NCI-H187 (cell line): ENCODE measurements at regions not wholly inside any gene's neighbourhood (a gene's known extent, or its start where the extent isn't known, plus 50 kb on each side); places are given as distances from the start of the nearest gene placed in this dataset.

Source experiments
- DNase-seq, 2 experiments: peaks; one replicate each; lab custom pipeline; 2025; lab: John Stamatoyannopoulos, UW

GRCh38 chr6:40074306-40075055 lies 140.2 kb upstream of the MOCS1 start:
- no peak for DNase-seq

- no peak for DNase-seq
Observed at GRCh38 chr6:40066372-40066771, 132.1 kb upstream of the MOCS1 start.

GRCh38 chr6:40056865-40057264 lies 122.6 kb upstream of the MOCS1 start:
- DNase-seq: no peak

- DNase-seq: no peak
Observed at GRCh38 chr6:40054602-40055001, 120.3 kb upstream of the MOCS1 start.

GRCh38 chr6:40054186-40054585 lies 119.9 kb upstream of the MOCS1 start:
- no peak for DNase-seq

- no peak for DNase-seq
Observed at GRCh38 chr6:40049128-40049527, 114.9 kb upstream of the MOCS1 start.

- DNase-seq: no peak
Observed at GRCh38 chr6:40044196-40044595, 109.9 kb upstream of the MOCS1 start.

- no peak for DNase-seq
Observed at GRCh38 chr6:40042232-40042631, 108.0 kb upstream of the MOCS1 start.

GRCh38 chr6:40039042-40039441 lies 104.8 kb upstream of the MOCS1 start:
- DNase-seq: no peak

GRCh38 chr6:40038626-40039025 lies 104.4 kb upstream of the MOCS1 start:
- DNase-seq: no peak

- DNase-seq: no peak
Observed at GRCh38 chr6:40037271-40037670, 103.0 kb upstream of the MOCS1 start.

- DNase-seq: no peak
Observed at GRCh38 chr6:40036186-40036585, 101.9 kb upstream of the MOCS1 start.

GRCh38 chr6:40028449-40028848 lies 94.2 kb upstream of the MOCS1 start:
- no peak for DNase-seq

GRCh38 chr6:40022867-40023266 lies 88.6 kb upstream of the MOCS1 start:
- DNase-seq: no peak

GRCh38 chr6:40020166-40020565 lies 85.9 kb upstream of the MOCS1 start:
- DNase-seq: no peak

- no peak for DNase-seq
Observed at GRCh38 chr6:40015530-40015929, 81.3 kb upstream of the MOCS1 start.

- no peak for DNase-seq
Observed at GRCh38 chr6:40011844-40012243, 77.6 kb upstream of the MOCS1 start.

- no peak for DNase-seq
Observed at GRCh38 chr6:40000964-40001515, 66.8 kb upstream of the MOCS1 start.

GRCh38 chr6:39999006-39999867 lies 65.0 kb upstream of the MOCS1 start:
- DNase-seq: no peak

GRCh38 chr6:39998126-39998525 lies 63.9 kb upstream of the MOCS1 start:
- no peak for DNase-seq

GRCh38 chr6:39997101-39997635 lies 62.9 kb upstream of the MOCS1 start:
- DNase-seq: peak in 1 of 2 experiments; percentile 33

GRCh38 chr6:39995633-39996032 lies 61.4 kb upstream of the MOCS1 start:
- DNase-seq: no peak
